ENCODE measurements at regions not wholly inside any gene's neighbourhood (a gene's known extent, or its start where the extent isn't known, plus 50 kb on each side); places are given as distances from the start of the nearest gene placed in this dataset.

GRCh38 chr18:24835751-24836150 is 375.3 kb downstream of the HRH4 start:
- no peak for TF ChIP-seq EP300 (IDR thresholded peaks at IDR 0.05)
- TF ChIP-seq POLR2A (IDR thresholded peaks at IDR 0.05), result no peak
- no peak for TF ChIP-seq CTCF (IDR thresholded peaks at IDR 0.05)
- no peak for TF ChIP-seq POLR2AphosphoS5 (IDR thresholded peaks at IDR 0.05)

Data from suprapubic skin (tissue), 4 donors.